SH-SY5Y (cell line): ENCODE measurements at regions not wholly inside any gene's neighbourhood (a gene's known extent, or its start where the extent isn't known, plus 50 kb on each side); places are given as distances from the start of the nearest gene placed in this dataset.

Experiments
- GATA2 ChIP-seq: IDR thresholded peaks from 2 replicates; pipeline ENCODE4 v1.6.1; 2011; ENCODE audit warnings: mild to moderate bottlenecking, low read depth, low read length
- GATA3 ChIP-seq: IDR thresholded peaks from 2 replicates; pipeline ENCODE4 v1.6.1; 2011; ENCODE audit warnings: low read depth, mild to moderate bottlenecking, low read length, moderate library complexity

GRCh38 chr10:106179430-106179829 lies 985.1 kb downstream of the SORCS1 start:
- TF ChIP-seq GATA2 (no peak), GATA3 (no peak)

- TF ChIP-seq GATA2, result no peak
- no peak for TF ChIP-seq GATA3
Observed at GRCh38 chr10:106175760-106176377, 988.6 kb downstream of the SORCS1 start.

GRCh38 chr10:106173838-106174237 lies 990.7 kb downstream of the SORCS1 start:
- no peak for TF ChIP-seq GATA2
- TF ChIP-seq GATA3, result peak; percentile 74; the same call in 1 of the 2 replicates

GRCh38 chr10:106169241-106169640 lies 995.3 kb downstream of the SORCS1 start:
- TF ChIP-seq GATA3 (no peak), GATA2 (no peak)

GRCh38 chr10:106167946-106168345 lies 996.6 kb downstream of the SORCS1 start:
- TF ChIP-seq GATA2, result no peak
- TF ChIP-seq GATA3, result no peak

- TF ChIP-seq GATA2 (no peak), GATA3 (no peak)
Observed at GRCh38 chr10:106158241-106158640, 1006.3 kb downstream of the SORCS1 start.

GRCh38 chr10:106147021-106147420 lies 1017.5 kb downstream of the SORCS1 start:
- TF ChIP-seq GATA2, result peak; percentile 92
- TF ChIP-seq GATA3, result peak; percentile 95

GRCh38 chr10:106139915-106140314 lies 1024.6 kb downstream of the SORCS1 start:
- TF ChIP-seq GATA2, result no peak
- TF ChIP-seq GATA3, result no peak

- TF ChIP-seq GATA3, result no peak
- TF ChIP-seq GATA2, result no peak
Observed at GRCh38 chr10:106136175-106136574, 1028.3 kb downstream of the SORCS1 start.

GRCh38 chr10:106134326-106135000 lies 1030.0 kb downstream of the SORCS1 start:
- TF ChIP-seq GATA2 (no peak), GATA3 (no peak)

- no peak for TF ChIP-seq GATA3
Observed at GRCh38 chr10:106133451-106133850, 1031.1 kb downstream of the SORCS1 start.

GRCh38 chr10:106132956-106133355 lies 1031.5 kb downstream of the SORCS1 start:
- TF ChIP-seq GATA3 (no peak), GATA2 (no peak)

- no peak for TF ChIP-seq GATA2
Observed at GRCh38 chr10:106114656-106115186, 1049.8 kb downstream of the SORCS1 start.

GRCh38 chr10:106111246-106111645 lies 1053.3 kb downstream of the SORCS1 start:
- TF ChIP-seq GATA3, result no peak
- no peak for TF ChIP-seq GATA2

- TF ChIP-seq GATA3 (no peak), GATA2 (no peak)
Observed at GRCh38 chr10:106107706-106108105, 1056.8 kb downstream of the SORCS1 start.
